ENCODE measurements at regions not wholly inside any gene's neighbourhood (a gene's known extent, or its start where the extent isn't known, plus 50 kb on each side); places are given as distances from the start of the nearest gene placed in this dataset.

- H3K27me3 ChIP-seq, result no peaks in the 10 kb centered on the region
- H3K4me3 ChIP-seq, result no peak overlapping the region
- no peaks in the 10 kb centered on the region for H3K36me3 ChIP-seq
- DNase-seq (no peak), ATAC-seq (no peak)
- intact Hi-C loops (cut with DNase I; ENCODE audit: low total_unique reads) (no loop called here), in situ Hi-C loops (cut with MboI; ENCODE audit: low sequenced_read_pairs in 4 of 4) (no loop called here)
- H3K9me3 ChIP-seq, result no peaks in the 10 kb centered on the region
- H3K27ac ChIP-seq, result no peak overlapping the region
- TF ChIP-seq CTCF (IDR thresholded peaks at IDR 0.05 in 4 of 5, conservative IDR thresholded peaks at IDR 0.05 in 1 of 5), result no peak
- H3K4me1 ChIP-seq, result no peaks in the 10 kb centered on the region
Observed at GRCh38 chr5:33361781-33362180, 79.0 kb upstream of the TARS1 start.

GRCh38 chr5:33362915-33363314, 77.8 kb upstream of the TARS1 start:
- no peak for TF ChIP-seq POLR2A (IDR thresholded peaks at IDR 0.05)
- no peak for TF ChIP-seq CTCF (IDR thresholded peaks at IDR 0.05 in 4 of 5, conservative IDR thresholded peaks at IDR 0.05 in 1 of 5)
- in situ Hi-C loops (cut with MboI; ENCODE audit: low sequenced_read_pairs in 4 of 4) (no loop called here), intact Hi-C loops (cut with DNase I; ENCODE audit: low total_unique reads) (no loop called here)
- peak overlapping the region in 2 of 4 donors; percentile 8 to 41 for H3K27ac ChIP-seq
- H3K4me1 ChIP-seq, result no peaks in the 10 kb centered on the region
- DNase-seq (no peak), ATAC-seq (peak in 1 of 2 donors; percentile 21)
- no peaks in the 10 kb centered on the region for H3K36me3 ChIP-seq
- H3K9me3 ChIP-seq, result no peaks in the 10 kb centered on the region
- no peaks in the 10 kb centered on the region for H3K27me3 ChIP-seq
- H3K4me3 ChIP-seq, result no peak overlapping the region

- in situ Hi-C loops (cut with MboI; ENCODE audit: low sequenced_read_pairs in 4 of 4), result no loop called here
- ATAC-seq (no peak), DNase-seq (no peak)
- Histone ChIP-seq H3K4me1 (no peaks in the 10 kb centered on the region), H3K27me3 (no peaks in the 10 kb centered on the region), H3K36me3 (no peaks in the 10 kb centered on the region), H3K4me3 (no peak overlapping the region), H3K27ac (no peak overlapping the region), H3K9me3 (no peaks in the 10 kb centered on the region)
- intact Hi-C loops (cut with DNase I; ENCODE audit: low total_unique reads), result no loop called here
- no peak for TF ChIP-seq CTCF (IDR thresholded peaks at IDR 0.05 in 4 of 5, conservative IDR thresholded peaks at IDR 0.05 in 1 of 5)
- no peak for TF ChIP-seq POLR2A (IDR thresholded peaks at IDR 0.05)
Observed at GRCh38 chr5:33363537-33363936, 77.2 kb upstream of the TARS1 start.

DNA sequence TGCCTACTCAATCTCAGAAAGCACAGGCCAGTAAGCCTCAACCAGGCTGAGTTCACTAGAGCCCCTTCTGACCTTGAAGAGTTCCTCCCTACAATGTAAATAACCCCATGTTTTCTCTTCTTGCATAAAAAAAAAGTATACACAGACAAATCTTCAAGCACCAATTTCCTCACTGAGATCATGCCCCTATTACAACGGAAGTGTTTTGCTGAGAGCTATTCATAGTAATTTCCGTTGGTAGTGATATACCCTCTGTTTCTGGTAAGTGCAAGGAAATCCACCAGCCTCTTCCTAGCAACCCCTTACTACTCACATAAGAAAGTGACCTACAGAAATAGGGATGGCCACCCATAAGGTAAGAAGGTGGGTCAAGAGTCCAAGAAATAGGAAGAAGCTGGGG, 76.4 kb upstream of the TARS1 start:
- Histone ChIP-seq H3K36me3 (no peaks in the 10 kb centered on the region), H3K9me3 (no peaks in the 10 kb centered on the region), H3K4me3 (no peak overlapping the region), H3K27ac (no peak overlapping the region), H3K4me1 (no peaks in the 10 kb centered on the region), H3K27me3 (no peaks in the 10 kb centered on the region)
- ATAC-seq (no peak), DNase-seq (no peak)
- in situ Hi-C loops (cut with MboI; ENCODE audit: low sequenced_read_pairs in 4 of 4), result no loop called here
- intact Hi-C loops (cut with DNase I; ENCODE audit: low total_unique reads), result no loop called here
- TF ChIP-seq POLR2A (IDR thresholded peaks at IDR 0.05), result no peak
- no peak for TF ChIP-seq CTCF (IDR thresholded peaks at IDR 0.05 in 4 of 5, conservative IDR thresholded peaks at IDR 0.05 in 1 of 5)

GRCh38 chr5:33367416-33367815, 73.3 kb upstream of the TARS1 start:
- no peaks in the 10 kb centered on the region for H3K36me3 ChIP-seq
- H3K27ac ChIP-seq, result no peak overlapping the region
- no peaks in the 10 kb centered on the region for H3K4me1 ChIP-seq
- DNase-seq (no peak), ATAC-seq (no peak)
- no peaks in the 10 kb centered on the region for H3K27me3 ChIP-seq
- in situ Hi-C loops (cut with MboI; ENCODE audit: low sequenced_read_pairs in 4 of 4), result no loop called here
- H3K9me3 ChIP-seq, result no peaks in the 10 kb centered on the region
- no peak for TF ChIP-seq CTCF (IDR thresholded peaks at IDR 0.05 in 4 of 5, conservative IDR thresholded peaks at IDR 0.05 in 1 of 5)
- no peak for TF ChIP-seq POLR2A (IDR thresholded peaks at IDR 0.05)
- no peak overlapping the region for H3K4me3 ChIP-seq
- intact Hi-C loops (cut with DNase I; ENCODE audit: low total_unique reads), result no loop called here
